ENCODE measurements at regions not wholly inside any gene's neighbourhood (a gene's known extent, or its start where the extent isn't known, plus 50 kb on each side); places are given as distances from the start of the nearest gene placed in this dataset.

GRCh38 chr14:30260833-30261607, 297.9 kb upstream of the G2E3 start:
- ATAC-seq: no peak
- no peaks in the 10 kb centered on the region for H3K4me1 ChIP-seq

GRCh38 chr14:30264161-30264560, 294.8 kb upstream of the G2E3 start:
- no peak for DNase-seq
- intact Hi-C loops (cut with DNase I): no loop called here
- Histone ChIP-seq H3K4me3 (no peak overlapping the region), H3K36me3 (no peaks in the 10 kb centered on the region), H3K9me3 (no peaks in the 10 kb centered on the region), H3K27me3 (no peaks in the 10 kb centered on the region), H3K4me1 (no peaks in the 10 kb centered on the region), H3K27ac (no peak overlapping the region)
- ATAC-seq: no peak
- TF ChIP-seq CTCF (IDR thresholded peaks at IDR 0.05): no peak

More at GRCh38 chr14:30260833-30261607, 297.9 kb upstream of the G2E3 start:
- Histone ChIP-seq H3K36me3 (no peaks in the 10 kb centered on the region), H3K9me3 (no peaks in the 10 kb centered on the region), H3K27ac (no peak overlapping the region), H3K27me3 (no peaks in the 10 kb centered on the region), H3K4me3 (no peak overlapping the region)
- intact Hi-C loops (cut with DNase I): no loop called here
- TF ChIP-seq CTCF (IDR thresholded peaks at IDR 0.05): no peak
- DNase-seq: no peak

- DNase-seq (no peak), ATAC-seq (no peak)
- no peak overlapping the region for H3K4me3 ChIP-seq
- no peaks in the 10 kb centered on the region for H3K4me1 ChIP-seq
- no peaks in the 10 kb centered on the region for H3K27me3 ChIP-seq
- H3K36me3 ChIP-seq: no peaks in the 10 kb centered on the region
- H3K27ac ChIP-seq: no peak overlapping the region
- TF ChIP-seq CTCF (IDR thresholded peaks at IDR 0.05): no peak
- intact Hi-C loops (cut with DNase I): no loop called here
- H3K9me3 ChIP-seq: no peaks in the 10 kb centered on the region
Measured at GRCh38 chr14:30266290-30266689, 292.7 kb upstream of the G2E3 start.

GRCh38 chr14:30267141-30267540, 291.8 kb upstream of the G2E3 start:
- intact Hi-C loops (cut with DNase I): no loop called here
- no peak for ATAC-seq
- no peaks in the 10 kb centered on the region for H3K9me3 ChIP-seq

More at GRCh38 chr14:30267141-30267540, 291.8 kb upstream of the G2E3 start:
- no peaks in the 10 kb centered on the region for H3K27me3 ChIP-seq
- no peak overlapping the region for H3K4me3 ChIP-seq
- H3K36me3 ChIP-seq: no peaks in the 10 kb centered on the region
- no peaks in the 10 kb centered on the region for H3K4me1 ChIP-seq
- DNase-seq: no peak
- TF ChIP-seq CTCF (IDR thresholded peaks at IDR 0.05): no peak
- no peak overlapping the region for H3K27ac ChIP-seq

Data from left lung (tissue), 4 donors.